RKO (cell line): ENCODE measurements at regions not wholly inside any gene's neighbourhood (a gene's known extent, or its start where the extent isn't known, plus 50 kb on each side); places are given as distances from the start of the nearest gene placed in this dataset.

Source experiments
- DNase-seq: peaks from one replicate; pipeline ENCODE4 v3.0.0-alpha.2; 2016; ENCODE audit warnings: low spot score

DNA sequence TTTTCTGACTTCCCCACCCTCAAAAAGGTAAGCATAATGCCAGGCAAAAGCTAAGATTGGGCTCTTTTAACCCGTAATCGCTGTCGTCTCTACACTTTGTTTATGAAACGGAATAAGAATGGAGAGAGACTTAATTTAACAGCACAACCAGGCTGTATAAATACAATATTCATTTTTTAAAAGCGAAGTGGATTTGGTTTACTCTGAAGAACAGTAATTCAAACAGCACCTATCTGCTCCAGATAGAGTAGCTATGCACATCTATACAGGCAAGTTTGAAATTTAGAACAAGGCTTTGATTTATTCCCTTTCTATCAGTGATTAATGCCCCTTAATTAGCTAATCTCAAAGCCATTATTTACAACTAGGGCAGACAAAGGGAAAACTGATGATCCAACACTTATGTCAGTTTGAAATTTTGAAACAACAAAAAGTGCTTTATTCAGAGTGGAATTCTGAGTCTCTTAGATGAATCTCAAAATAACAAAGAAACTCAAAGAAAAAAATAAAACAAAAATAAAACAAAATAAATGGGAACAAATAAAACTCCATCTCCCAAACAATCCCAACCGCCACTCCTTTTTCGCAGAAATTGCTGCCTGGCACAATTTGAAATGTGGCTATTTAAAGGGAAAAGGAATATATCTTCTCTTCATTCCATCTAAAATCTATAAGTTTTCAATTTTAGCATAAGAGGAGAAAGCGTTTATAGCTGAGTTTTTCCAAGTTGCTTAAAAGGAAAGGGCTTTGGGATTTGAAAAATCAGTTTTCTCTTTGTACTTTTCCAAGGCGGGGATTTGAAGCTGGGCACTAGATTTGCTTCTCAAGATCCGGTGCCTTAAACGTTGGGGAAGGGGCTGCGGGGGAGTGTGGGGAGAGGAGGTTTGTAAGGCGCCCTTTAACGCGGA is 298.6 kb downstream of the PARP8 start:
- DNase-seq, result no peak

DNA sequence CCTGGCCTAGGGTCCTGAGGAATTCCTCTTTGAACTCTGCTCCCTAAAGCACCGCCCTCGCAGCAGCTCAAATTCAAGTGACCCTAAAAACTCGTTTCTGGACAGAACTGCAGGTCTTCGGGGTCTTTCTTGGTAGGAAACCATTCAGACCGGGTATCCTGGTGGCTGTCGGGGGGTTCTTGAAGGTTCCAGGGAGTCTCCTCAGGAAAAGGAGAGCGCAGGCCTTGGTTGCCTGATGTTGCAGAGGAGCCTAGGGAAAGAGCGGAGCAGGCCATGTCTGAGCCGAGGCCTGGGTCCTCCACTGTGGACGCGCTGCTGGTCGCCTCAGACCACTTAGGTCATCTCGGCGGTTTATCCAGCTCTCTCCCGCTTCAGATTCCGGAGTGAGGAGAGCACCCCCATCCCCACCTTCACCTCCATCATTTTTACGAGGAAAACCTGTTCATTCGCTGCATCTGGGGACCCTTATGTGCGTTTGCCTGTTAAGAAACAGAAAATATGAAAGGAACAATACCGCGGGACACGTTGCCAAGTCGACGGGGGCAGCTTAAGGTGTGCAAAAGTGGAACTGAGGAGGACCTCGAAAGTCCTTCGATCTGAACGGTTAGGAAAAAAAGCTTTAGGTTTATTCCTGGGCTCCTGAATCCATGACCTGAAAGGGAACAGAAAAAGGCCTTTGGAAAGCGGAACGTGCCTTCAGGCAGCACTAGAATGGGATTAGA is 299.4 kb downstream of the PARP8 start:
- DNase-seq, result no peak

DNA sequence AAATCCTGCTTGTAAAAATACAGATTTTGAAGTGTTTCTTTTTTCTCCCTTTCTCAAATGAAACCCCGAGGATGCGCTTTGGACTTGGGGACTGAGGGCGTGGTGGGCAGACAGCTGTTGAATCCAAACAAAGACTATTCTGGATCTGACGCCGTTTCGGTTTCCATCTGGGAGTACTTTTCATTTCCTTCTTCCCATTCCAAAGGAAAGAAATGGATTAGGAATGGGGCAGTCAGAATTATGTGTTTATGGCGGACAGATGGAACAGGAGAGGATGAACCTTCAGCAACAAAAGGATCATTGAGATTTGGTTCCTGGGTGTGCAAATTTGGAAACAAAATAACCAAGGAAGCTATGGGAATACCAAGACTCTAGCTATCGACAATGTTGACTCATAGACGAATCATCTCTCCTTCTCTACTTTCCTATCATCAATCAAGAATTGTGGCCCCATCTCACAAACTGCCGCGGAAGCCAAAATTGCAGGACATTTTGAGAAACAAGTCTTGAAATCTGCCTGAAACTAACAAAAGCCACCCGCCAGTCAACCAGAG is 300.6 kb downstream of the PARP8 start:
- DNase-seq, result no peak

DNA sequence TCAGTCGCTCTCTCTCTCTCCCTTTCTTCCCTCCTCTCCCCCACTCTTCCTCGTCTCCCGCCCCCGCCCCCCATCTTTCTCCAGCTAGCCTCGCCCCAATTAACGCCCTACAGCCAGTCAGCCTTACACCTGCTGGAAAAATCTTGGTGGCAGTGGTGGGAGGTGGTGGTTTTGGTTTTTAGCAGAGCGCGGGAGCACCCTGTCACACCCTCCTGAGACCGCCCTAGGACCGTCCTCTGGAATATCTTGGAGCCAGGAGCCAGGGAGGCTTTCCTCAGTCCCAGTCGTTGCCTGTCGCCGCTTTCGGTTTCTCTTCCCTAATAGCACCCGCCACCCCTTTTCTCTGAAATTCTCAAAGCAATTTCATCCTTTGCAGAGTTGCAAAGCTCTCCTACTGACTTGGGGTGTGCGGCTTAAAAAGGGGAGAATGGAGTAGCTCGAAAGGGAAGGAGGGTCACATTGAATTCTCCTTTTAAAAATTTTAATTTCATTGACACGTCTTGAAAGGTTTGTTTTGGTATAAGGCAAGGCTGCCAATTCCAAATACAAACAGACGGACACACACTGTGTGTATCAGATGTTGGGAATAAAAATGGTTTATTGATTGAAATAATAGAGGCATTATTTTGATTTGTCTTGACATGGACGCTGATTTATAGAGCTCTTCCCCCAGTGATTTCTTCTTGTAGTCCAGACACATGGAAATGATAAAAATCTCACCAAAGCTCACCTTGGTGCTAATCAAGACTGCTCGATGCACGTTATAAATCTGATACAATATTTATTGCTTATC is 301.3 kb downstream of the PARP8 start:
- no peak for DNase-seq

DNA sequence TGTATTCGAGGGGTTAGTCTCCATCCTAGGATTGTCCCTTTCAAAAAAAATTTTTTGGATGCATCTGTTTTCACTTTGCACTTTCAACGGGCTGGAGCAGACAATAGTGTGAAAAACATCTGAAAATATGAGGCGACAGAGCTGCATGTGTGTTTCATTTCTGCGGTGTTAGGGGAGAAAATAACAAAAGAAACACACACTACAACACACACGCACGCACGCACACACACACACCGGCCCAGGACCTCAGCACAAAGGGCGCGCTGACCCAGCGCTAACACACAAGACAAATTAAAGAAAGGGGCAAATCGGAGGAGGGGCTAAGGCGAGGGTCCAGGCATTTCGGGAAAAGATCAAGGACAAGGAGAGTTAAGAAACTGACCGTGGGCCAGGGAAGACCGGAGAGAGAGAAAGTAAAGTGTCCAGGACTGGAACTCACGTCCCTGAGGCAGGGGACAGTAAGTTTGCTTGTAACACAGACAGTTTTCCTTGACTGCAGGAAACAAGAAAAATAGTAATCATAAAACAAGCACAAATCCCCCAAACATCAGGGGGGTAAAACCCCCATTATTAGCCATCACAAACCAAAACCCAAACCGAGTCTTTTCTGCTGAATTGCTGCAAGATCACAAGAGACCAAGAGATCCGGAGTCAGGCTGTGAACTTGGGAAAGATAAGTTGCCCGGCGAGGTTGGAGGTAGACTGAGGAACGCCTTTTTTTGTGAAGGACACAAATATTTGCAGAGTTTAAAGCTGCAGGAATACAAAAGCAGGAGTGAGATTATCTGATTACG is 302.1 kb downstream of the PARP8 start:
- DNase-seq, result no peak

DNA sequence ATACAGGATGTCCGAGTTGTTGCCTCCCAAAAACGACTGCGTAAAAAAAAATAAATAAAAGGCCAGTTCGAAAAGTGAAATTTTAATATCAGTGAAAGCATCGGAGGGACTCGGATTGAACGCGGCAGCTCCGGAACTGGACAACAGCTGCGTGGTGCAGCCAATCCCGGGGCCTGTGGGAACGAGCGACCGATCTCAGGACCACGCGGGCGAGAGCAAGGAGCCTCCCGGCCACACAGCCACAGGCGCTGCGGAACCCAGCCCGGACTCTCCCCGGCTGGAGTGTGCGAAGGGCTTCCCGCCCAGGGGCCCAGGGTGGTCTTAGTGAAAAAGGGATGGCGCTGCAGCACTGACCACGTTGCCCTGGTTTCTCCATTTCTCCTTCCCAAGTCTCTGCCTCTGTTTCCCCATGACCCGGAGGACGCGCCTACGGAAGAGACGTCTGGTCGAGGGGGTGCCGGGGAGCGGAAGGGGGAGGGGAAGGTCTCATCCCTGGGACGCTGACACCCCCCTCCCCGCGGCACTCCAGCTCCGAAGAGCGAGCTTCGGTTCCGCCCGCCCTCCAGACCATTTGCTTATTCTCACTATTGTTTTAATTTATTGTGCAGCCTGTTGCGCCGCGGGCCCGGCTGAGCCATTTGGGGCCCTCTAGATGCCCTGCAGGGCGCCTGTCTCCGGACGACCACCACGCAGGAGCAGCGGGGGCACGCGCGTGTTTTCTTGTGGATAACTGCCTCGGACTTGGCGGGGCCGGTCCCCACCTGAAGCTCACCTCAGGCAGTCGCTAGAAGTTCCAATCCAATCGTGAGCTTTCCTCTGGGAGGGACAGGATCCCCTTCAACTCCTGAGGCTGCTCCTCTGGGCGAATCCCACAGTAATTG is 303.0 kb downstream of the PARP8 start:
- no peak for DNase-seq

GRCh38 chr5:50975840-50976239 is 309.4 kb downstream of the PARP8 start:
- no peak for DNase-seq

GRCh38 chr5:50978924-50979323 is 312.5 kb downstream of the PARP8 start:
- DNase-seq, result no peak

DNA sequence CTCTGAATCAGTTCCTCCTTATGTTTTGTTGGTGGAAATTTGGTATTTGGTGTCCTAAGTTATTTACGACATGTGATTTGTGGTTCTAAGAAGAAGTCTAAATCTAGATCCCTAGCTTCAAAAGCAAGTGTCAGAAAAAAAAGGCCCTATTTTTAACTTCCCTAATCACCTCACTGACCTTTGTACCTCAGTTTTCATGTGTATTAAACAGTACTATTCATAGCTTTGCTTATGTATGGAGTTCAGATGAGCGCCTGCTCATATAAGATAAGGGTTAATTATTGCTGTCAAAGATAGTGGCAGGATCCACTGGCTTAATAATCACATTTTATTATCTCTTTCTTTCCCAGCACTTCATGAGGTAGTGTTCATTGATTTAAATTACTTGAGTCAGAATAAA is 318.2 kb downstream of the PARP8 start:
- no peak for DNase-seq

DNA sequence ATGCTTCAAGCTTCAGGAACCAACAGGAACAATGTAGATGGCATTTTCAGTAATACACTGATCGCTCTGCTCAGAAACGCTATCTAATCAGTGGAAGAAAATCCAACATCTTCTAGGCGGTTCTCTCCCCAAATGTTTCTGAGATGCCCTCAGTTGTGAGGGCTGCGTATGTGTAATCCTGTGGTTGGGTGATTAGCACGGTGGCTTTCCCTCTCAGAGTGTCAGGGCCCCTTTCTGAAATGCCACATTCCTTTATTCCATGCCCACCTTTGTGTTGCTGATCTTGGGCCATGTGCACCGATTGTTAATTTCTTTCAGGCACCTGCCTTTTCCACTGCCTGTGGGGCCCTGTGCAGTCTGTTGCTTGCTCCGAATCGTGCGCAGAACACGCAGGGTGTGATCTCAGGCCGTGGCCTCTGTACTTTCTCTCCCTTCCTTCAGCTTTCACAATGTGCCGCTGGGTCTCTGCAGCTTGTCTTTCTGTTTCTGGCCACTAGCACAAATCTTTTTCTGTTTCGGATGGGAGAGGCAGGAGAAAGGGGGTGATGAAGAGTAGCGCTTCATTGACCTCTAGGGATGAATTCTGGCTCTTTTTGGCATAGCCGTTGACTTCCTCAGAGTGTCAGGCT is 324.0 kb downstream of the PARP8 start:
- no peak for DNase-seq

DNA sequence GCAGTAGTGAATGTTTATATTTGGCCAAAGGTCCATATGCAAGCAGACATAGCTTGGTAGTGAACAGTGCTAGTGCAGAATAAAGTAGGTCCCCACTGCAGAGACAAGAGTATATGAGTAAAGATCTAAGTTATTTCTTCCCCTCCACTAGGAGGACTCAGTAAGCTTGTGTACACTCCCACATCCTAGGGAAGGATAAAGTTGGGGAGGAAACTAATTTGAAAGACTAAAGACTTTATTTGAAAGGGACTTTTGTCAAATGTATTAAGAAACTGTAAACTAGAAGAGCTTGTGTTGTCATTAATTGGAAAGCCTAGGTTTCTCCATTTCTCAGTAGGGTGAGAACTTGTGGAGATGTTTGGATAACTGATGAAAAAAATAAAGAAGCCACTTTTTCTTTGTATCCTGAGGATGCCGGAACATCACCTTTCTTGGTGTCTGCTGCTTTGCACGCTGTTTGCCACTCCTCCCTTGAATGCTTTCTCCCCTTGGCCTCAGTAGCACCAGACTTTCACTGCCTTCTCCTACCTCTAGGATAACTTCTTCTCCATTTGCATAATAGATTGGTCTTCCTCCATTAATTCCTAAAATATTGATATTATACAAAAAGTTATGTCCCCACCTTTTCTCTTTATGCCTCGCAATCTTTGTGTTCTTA is 329.0 kb downstream of the PARP8 start:
- DNase-seq, result no peak

DNA sequence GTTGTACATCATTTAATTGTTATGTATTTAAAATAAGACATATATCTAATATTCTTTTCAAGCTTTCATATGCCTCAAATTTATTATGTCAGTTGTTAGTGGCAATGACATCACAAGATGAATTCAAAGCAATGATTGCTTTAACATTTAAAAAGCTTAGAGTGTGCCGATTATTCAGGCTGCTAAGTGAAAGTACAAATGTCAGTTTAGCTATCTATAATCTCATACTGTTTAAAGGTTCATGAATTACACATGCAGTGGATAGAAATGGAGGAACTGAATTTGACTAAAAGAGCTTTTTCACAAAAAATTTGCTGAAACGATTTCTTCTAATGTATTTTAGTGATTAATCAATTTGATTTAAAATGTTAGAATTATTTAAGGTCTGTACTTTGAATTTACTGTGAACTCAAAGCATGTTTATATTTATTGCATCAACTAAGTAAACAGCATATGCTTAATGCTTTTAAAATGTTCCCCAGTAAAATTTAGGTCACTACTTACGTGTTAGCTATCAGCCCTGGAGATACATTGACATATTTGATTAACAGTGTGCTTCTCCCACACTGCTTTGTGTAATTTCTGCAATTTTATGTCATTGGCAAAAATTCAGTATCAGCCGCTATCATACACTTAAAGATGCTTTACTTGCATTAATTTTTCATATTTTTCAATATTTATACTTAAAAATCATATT is 334.9 kb downstream of the PARP8 start:
- no peak for DNase-seq

GRCh38 chr5:51002368-51002767 is 335.9 kb downstream of the PARP8 start:
- DNase-seq, result no peak

DNA sequence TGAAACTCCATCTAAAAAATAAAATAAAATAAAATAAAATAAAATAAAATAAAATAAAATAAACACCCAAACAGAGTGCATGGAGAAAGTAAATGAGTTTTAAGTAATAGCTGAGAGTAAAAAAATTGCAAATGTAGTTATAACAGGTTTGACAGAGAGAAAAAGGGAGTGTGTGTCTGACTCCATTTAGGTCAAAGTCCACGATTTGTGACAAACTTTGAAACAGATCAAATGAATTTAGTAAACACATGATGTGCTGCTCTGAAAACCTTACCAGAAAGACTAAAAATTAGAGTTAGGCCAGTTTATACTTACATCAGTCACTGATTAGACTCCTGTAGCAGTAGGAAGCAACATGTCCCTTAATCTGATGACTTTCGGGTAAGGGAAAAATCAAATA is 346.6 kb downstream of the PARP8 start:
- no peak for DNase-seq

GRCh38 chr5:51018423-51018822 is 352.0 kb downstream of the PARP8 start:
- DNase-seq, result no peak

GRCh38 chr5:51024263-51024662 is 357.8 kb downstream of the PARP8 start:
- DNase-seq, result no peak

DNA sequence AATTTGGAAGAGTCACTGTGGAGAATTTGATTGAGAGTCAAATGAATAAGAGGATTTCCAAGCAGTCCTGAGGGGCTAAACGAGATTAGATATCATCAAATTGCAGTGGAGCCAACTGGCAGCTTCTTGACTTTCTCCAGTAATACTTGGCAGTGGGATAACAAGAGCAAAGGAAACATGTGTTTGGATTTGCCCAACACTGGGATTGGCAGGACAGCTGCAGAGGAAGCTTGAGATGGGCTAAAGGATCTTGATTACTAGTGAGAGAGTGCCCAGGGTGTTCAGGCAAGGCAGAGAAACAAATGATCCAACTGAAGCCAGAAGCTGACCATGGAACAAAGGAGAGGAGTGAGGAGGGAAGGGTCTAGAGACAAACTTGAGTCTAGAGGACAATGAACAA is 356.0 kb upstream of the ISL1 start:
- no peak for DNase-seq

- no peak for DNase-seq
Measured at GRCh38 chr5:51028394-51028793, 354.9 kb upstream of the ISL1 start.

DNA sequence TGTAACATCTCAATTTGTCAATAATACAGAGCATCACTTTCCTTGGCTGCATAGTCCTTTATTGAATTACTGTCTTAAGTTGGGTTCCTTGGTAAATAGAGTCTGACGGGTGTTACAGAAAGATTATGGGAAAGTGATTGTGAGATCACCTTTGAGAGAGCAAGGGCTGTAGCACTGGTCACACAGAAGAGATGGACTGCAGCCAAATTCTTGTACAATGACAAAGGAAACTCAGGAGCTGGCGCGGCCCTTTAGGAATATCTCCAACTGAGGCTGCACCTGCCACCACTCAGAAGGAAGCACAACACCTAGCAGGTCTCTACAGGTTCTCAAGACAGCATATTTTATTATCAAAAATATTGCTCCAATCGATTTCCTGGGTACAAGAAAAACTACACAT is 350.0 kb upstream of the ISL1 start:
- no peak for DNase-seq
